SK-N-MC (cell line): ENCODE measurements at regions not wholly inside any gene's neighbourhood (a gene's known extent, or its start where the extent isn't known, plus 50 kb on each side); places are given as distances from the start of the nearest gene placed in this dataset.

Experiments used
- EZH2 ChIP-seq: fragments of 200-600 bp; sonication (generic); IDR thresholded peaks from one replicate; pipeline ENCODE4 v1.6.1; 2017; ENCODE audit warnings: antibody characterized with exemption
- FOXP2 ChIP-seq: optimal IDR thresholded peaks from 2 replicates; pipeline ENCODE3; 2011; ENCODE audit warnings: mild to moderate bottlenecking, moderate library complexity; ENCODE audit not compliant: insufficient read depth; ENCODE audit errors: extremely low read length, control extremely low read depth
- POLR2AphosphoS5 ChIP-seq: IDR thresholded peaks from 2 replicates; pipeline ENCODE4 v1.6.1; 2012; ENCODE audit warnings: mild to moderate bottlenecking, low read depth, low read length, borderline replicate concordance

DNA sequence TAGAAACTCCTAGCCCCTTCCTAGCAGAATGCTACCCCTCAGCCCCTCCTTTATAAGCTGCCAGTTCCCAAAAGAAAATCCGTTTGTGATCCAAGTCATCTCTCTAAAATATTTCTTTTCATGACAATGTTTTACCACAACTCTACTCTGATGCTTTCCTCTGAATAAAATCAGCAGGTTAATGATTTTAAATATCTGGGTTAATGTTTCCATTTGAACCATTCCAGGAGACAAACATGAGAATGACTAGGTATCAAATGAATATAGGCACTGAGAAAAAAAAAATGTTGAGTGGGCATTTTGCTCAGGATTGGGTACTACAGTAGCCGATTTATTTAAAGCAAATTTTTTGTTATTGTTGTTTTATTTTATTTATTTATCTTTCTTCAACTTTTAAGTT lies 360.3 kb downstream of the WDR11 start:
- TF ChIP-seq EZH2 (no peak), POLR2AphosphoS5 (no peak), FOXP2 (no peak)
